WERI-Rb-1 (cell line): ENCODE measurements at regions not wholly inside any gene's neighbourhood (a gene's known extent, or its start where the extent isn't known, plus 50 kb on each side); places are given as distances from the start of the nearest gene placed in this dataset.

Experiments used
- DNase-seq: peaks from one replicate; pipeline ENCODE4 v3.0.0-alpha.2; 2020
- H3K27ac ChIP-seq: fragments of 250-450 bp; sonication (Bioruptor Pico); 2 replicates; pipeline ENCODE4 v1.5.1; 2020; ENCODE audit warnings: mild to moderate bottlenecking, moderate library complexity
- H3K27me3 ChIP-seq: fragments of 250-450 bp; sonication (Bioruptor Pico); 2 replicates; pipeline ENCODE4 v1.5.1; 2021; ENCODE audit warnings: mild to moderate bottlenecking, low read depth, moderate library complexity; ENCODE audit not compliant: insufficient read depth, severe bottlenecking
- H3K36me3 ChIP-seq: fragments of 250-450 bp; sonication (Bioruptor Pico); 2 replicates; pipeline ENCODE4 v1.5.1; 2020; ENCODE audit warnings: mild to moderate bottlenecking, moderate library complexity
- H3K4me3 ChIP-seq: 2 replicates; pipeline ENCODE4 v1.5.1; 2011; ENCODE audit warnings: low read depth, mild to moderate bottlenecking, control low read depth, low read length
- H3K9me3 ChIP-seq: fragments of 250-450 bp; sonication (Bioruptor Pico); 2 replicates; pipeline ENCODE4 v1.5.1; 2021; ENCODE audit warnings: mild to moderate bottlenecking, moderate library complexity; ENCODE audit not compliant: severe bottlenecking
- CTCF ChIP-seq: IDR thresholded peaks from 2 replicates; pipeline ENCODE4 v1.5.1; 2011; ENCODE audit warnings: low read depth, mild to moderate bottlenecking, control low read depth, inconsistent platforms, low read length

GRCh38 chr5:158143081-158143480, 284.1 kb upstream of the CLINT1 start:
- no peak for TF ChIP-seq CTCF
- DNase-seq, result no peak

GRCh38 chr5:158142156-158142555, 283.2 kb upstream of the CLINT1 start:
- Histone ChIP-seq H3K36me3 (no peaks in the 10 kb centered on the region), H3K27ac (no peak overlapping the region), H3K27me3 (no peaks in the 10 kb centered on the region), H3K4me3 (no peak overlapping the region), H3K9me3 (no peaks in the 10 kb centered on the region)
- no peak for DNase-seq
- no peak for TF ChIP-seq CTCF

More at GRCh38 chr5:158143081-158143480, 284.1 kb upstream of the CLINT1 start:
- Histone ChIP-seq H3K27ac (no peak overlapping the region), H3K4me3 (no peak overlapping the region), H3K36me3 (no peaks in the 10 kb centered on the region), H3K9me3 (no peaks in the 10 kb centered on the region), H3K27me3 (no peaks in the 10 kb centered on the region)

GRCh38 chr5:158140120-158140731, 281.3 kb upstream of the CLINT1 start:
- Histone ChIP-seq H3K4me3 (no peak overlapping the region), H3K27ac (no peak overlapping the region), H3K9me3 (no peaks in the 10 kb centered on the region), H3K27me3 (no peaks in the 10 kb centered on the region), H3K36me3 (no peaks in the 10 kb centered on the region)
- TF ChIP-seq CTCF, result no peak
- DNase-seq, result peak; percentile 44

GRCh38 chr5:158139161-158139560, 280.2 kb upstream of the CLINT1 start:
- TF ChIP-seq CTCF, result no peak
- H3K27ac ChIP-seq, result no peak overlapping the region
- DNase-seq, result no peak
- no peaks in the 10 kb centered on the region for H3K27me3 ChIP-seq
- H3K4me3 ChIP-seq, result no peak overlapping the region
- no peaks in the 10 kb centered on the region for H3K9me3 ChIP-seq
- no peaks in the 10 kb centered on the region for H3K36me3 ChIP-seq

GRCh38 chr5:158135682-158136179, 276.8 kb upstream of the CLINT1 start:
- no peak overlapping the region for H3K4me3 ChIP-seq
- no peaks in the 10 kb centered on the region for H3K27me3 ChIP-seq
- no peak for TF ChIP-seq CTCF
- H3K27ac ChIP-seq, result no peak overlapping the region
- peak; percentile 40 for DNase-seq
- H3K9me3 ChIP-seq, result no peaks in the 10 kb centered on the region
- no peaks in the 10 kb centered on the region for H3K36me3 ChIP-seq

- no peaks in the 10 kb centered on the region for H3K27me3 ChIP-seq
- TF ChIP-seq CTCF, result no peak
- no peak overlapping the region for H3K4me3 ChIP-seq
- H3K9me3 ChIP-seq, result no peaks in the 10 kb centered on the region
- DNase-seq, result no peak
- no peaks in the 10 kb centered on the region for H3K36me3 ChIP-seq
- H3K27ac ChIP-seq, result no peak overlapping the region
These were observed 274.4 kb upstream of the CLINT1 start for GRCh38 chr5:158133369-158133768.
